HUDEP-2 (cell line): ENCODE measurements at regions not wholly inside any gene's neighbourhood (a gene's known extent, or its start where the extent isn't known, plus 50 kb on each side); places are given as distances from the start of the nearest gene placed in this dataset.
A peak's percentile ranks its signal among the peaks of the same experiment; 100 is the strongest.
"Not testable (repeated sequence)": the region's sequence is repeated elsewhere in the genome, so short reads cannot be mapped to it uniquely, and the experiment has no call there.

Experiments
- DNase-seq, 76 experiments: peaks; one replicate each; lab custom pipeline; 2025; ENCODE audit not compliant: unreplicated experiment in 76 of 76; lab: John Stamatoyannopoulos, UW

GRCh38 chr4:13980317-13981310 lies 353.1 kb upstream of the BOD1L1 start:
- peak in 57 of 76 experiments; percentile 0 to 76 (median 24) for DNase-seq

- DNase-seq: no peak
Observed at GRCh38 chr4:13981499-13981898, 354.0 kb upstream of the BOD1L1 start.

GRCh38 chr4:13982010-13982409 lies 354.5 kb upstream of the BOD1L1 start:
- DNase-seq: peak in 71 of 76 experiments; percentile 2 to 83 (median 51)

- no peak for DNase-seq
Observed at GRCh38 chr4:13983189-13983790, 355.8 kb upstream of the BOD1L1 start.

GRCh38 chr4:13984991-13985800 lies 357.7 kb upstream of the BOD1L1 start:
- DNase-seq: peak in 1 of 76 experiments; percentile 5

- no peak for DNase-seq
Observed at GRCh38 chr4:13985837-13986236, 358.3 kb upstream of the BOD1L1 start.

- no peak for DNase-seq
Observed at GRCh38 chr4:13986548-13986947, 359.0 kb upstream of the BOD1L1 start.

- no peak for DNase-seq
Observed at GRCh38 chr4:13988353-13989305, 361.1 kb upstream of the BOD1L1 start.

- no peak for DNase-seq
Observed at GRCh38 chr4:13989501-13989900, 362.0 kb upstream of the BOD1L1 start.

- DNase-seq: no peak
Observed at GRCh38 chr4:13990596-13991589, 363.4 kb upstream of the BOD1L1 start.

- DNase-seq: no peak
Observed at GRCh38 chr4:13992041-13992440, 364.5 kb upstream of the BOD1L1 start.

GRCh38 chr4:13992975-13993520 lies 365.5 kb upstream of the BOD1L1 start:
- no peak for DNase-seq

GRCh38 chr4:13994016-13994415 lies 366.5 kb upstream of the BOD1L1 start:
- DNase-seq: no peak

- no peak for DNase-seq
Observed at GRCh38 chr4:13998850-13999445, 371.4 kb upstream of the BOD1L1 start.

- no peak for DNase-seq
Observed at GRCh38 chr4:14000091-14000814, 372.7 kb upstream of the BOD1L1 start.

- not testable (repeated sequence) for DNase-seq
Observed at GRCh38 chr4:14002331-14002730, 374.8 kb upstream of the BOD1L1 start.

- DNase-seq: no peak
Observed at GRCh38 chr4:14008494-14008893, 381.0 kb upstream of the BOD1L1 start.
